Loucy (cell line): ENCODE measurements at regions not wholly inside any gene's neighbourhood (a gene's known extent, or its start where the extent isn't known, plus 50 kb on each side); places are given as distances from the start of the nearest gene placed in this dataset.

Experiments
- H2AFZ ChIP-seq: fragments of 200-600 bp; sonication (generic); 2 replicates; pipeline ENCODE4 v1.6.0; 2016; ENCODE audit warnings: antibody characterized with exemption, mild to moderate bottlenecking, low read length, moderate library complexity
- H3F3A ChIP-seq: fragments of 200-600 bp; 2 replicates; pipeline ENCODE4 v1.6.0; 2016; ENCODE audit warnings: antibody characterized with exemption, low read depth, mild to moderate bottlenecking
- H3K27me3 ChIP-seq: fragments of 200-600 bp; sonication (generic); 2 replicates; pipeline ENCODE4 v1.6.1; 2014; ENCODE audit warnings: low read length, mild to moderate bottlenecking; ENCODE audit not compliant: insufficient read depth, poor library complexity, severe bottlenecking
- H3K36me3 ChIP-seq: fragments of 200-600 bp; sonication (generic); 2 replicates; pipeline ENCODE4 v1.6.1; 2016; ENCODE audit warnings: low read length; ENCODE audit not compliant: insufficient read depth
- H3K4me1 ChIP-seq: fragments of 200-600 bp; sonication (generic); 2 replicates; pipeline ENCODE4 v1.5.1; 2014; ENCODE audit warnings: low read length, mild to moderate bottlenecking; ENCODE audit not compliant: insufficient read depth, poor library complexity, severe bottlenecking
- H3K4me2 ChIP-seq: fragments of 200-600 bp; sonication (generic); 2 replicates; pipeline ENCODE4 v1.6.0; 2014; ENCODE audit warnings: antibody characterized with exemption, low read length, low read depth, mild to moderate bottlenecking; ENCODE audit not compliant: poor library complexity, severe bottlenecking
- H3K4me3 ChIP-seq: fragments of 200-600 bp; sonication (generic); 2 replicates; pipeline ENCODE4 v1.5.1; 2014; ENCODE audit warnings: low read length, mild to moderate bottlenecking, mixed read lengths; ENCODE audit not compliant: poor library complexity, severe bottlenecking
- H3K79me2 ChIP-seq: fragments of 200-600 bp; sonication (generic); 2 replicates; pipeline ENCODE4 v1.6.1; 2014; ENCODE audit warnings: low read length; ENCODE audit not compliant: insufficient read depth
- H3K9ac ChIP-seq: fragments of 200-600 bp; sonication (generic); 2 replicates; pipeline ENCODE4 v1.6.0; 2014; ENCODE audit warnings: mild to moderate bottlenecking, low read depth, low read length, moderate library complexity; ENCODE audit not compliant: poor library complexity, severe bottlenecking
- H3K9me2 ChIP-seq: fragments of 200-600 bp; sonication (generic); replicated peaks from 2 replicates; pipeline ENCODE4 v1.6.1; 2016; ENCODE audit warnings: low read depth, low read length, mixed read lengths
- H3K9me3 ChIP-seq: fragments of 200-600 bp; sonication (generic); 2 replicates; pipeline ENCODE4 v1.6.1; 2014; ENCODE audit warnings: mild to moderate bottlenecking, antibody characterized with exemption, low read length, low read depth; ENCODE audit not compliant: insufficient read depth
- H4K20me1 ChIP-seq: fragments of 200-600 bp; sonication (generic); 2 replicates; pipeline ENCODE4 v1.6.0; 2014; ENCODE audit warnings: antibody characterized with exemption, low read length, mild to moderate bottlenecking; ENCODE audit not compliant: insufficient read depth, poor library complexity, severe bottlenecking
- CTCF ChIP-seq: fragments of 200-600 bp; sonication (generic); conservative IDR thresholded peaks from 2 replicates; pipeline ENCODE4 v1.5.1; 2014; ENCODE audit warnings: mild to moderate bottlenecking, antibody characterized with exemption, low read length
- EZH2phosphoT487 ChIP-seq: fragments of 200-600 bp; IDR thresholded peaks from 2 replicates; pipeline ENCODE4 v1.6.1; 2018; ENCODE audit warnings: antibody characterized with exemption, mild to moderate bottlenecking, moderate library complexity, borderline replicate concordance

- Histone ChIP-seq H3K79me2 (no peaks in the 10 kb centered on the region), H3K9ac (no peak overlapping the region), H3K9me2 (no peaks in the 10 kb centered on the region), H3K27me3 (no peaks in the 10 kb centered on the region), H3K4me2 (no peak overlapping the region), H3F3A (no peaks in the 10 kb centered on the region), H4K20me1 (no peaks in the 10 kb centered on the region), H3K4me1 (no peaks in the 10 kb centered on the region), H3K4me3 (no peak overlapping the region), H3K36me3 (no peaks in the 10 kb centered on the region), H2AFZ (no peak overlapping the region), H3K9me3 (no peaks in the 10 kb centered on the region; the same call in 1 of the 2 replicates)
- TF ChIP-seq CTCF: no peak
- TF ChIP-seq EZH2phosphoT487: no peak
Measured at GRCh38 chr11:21924262-21924661, 268.6 kb upstream of the ANO5 start.

- Histone ChIP-seq H3K36me3 (no peaks in the 10 kb centered on the region), H3K4me1 (no peaks in the 10 kb centered on the region), H3F3A (no peaks in the 10 kb centered on the region), H3K4me2 (no peak overlapping the region), H3K9me2 (no peaks in the 10 kb centered on the region), H3K4me3 (no peak overlapping the region), H3K79me2 (no peaks in the 10 kb centered on the region), H3K9me3 (no peaks in the 10 kb centered on the region), H3K27me3 (no peaks in the 10 kb centered on the region), H2AFZ (no peak overlapping the region), H4K20me1 (no peaks in the 10 kb centered on the region), H3K9ac (no peak overlapping the region)
- TF ChIP-seq CTCF (no peak), EZH2phosphoT487 (no peak)
Measured at GRCh38 chr11:21927628-21928027, 265.3 kb upstream of the ANO5 start.

GRCh38 chr11:21928847-21929246 is 264.0 kb upstream of the ANO5 start:
- TF ChIP-seq CTCF: no peak
- TF ChIP-seq EZH2phosphoT487: no peak
- H3K4me2 ChIP-seq: no peak overlapping the region
- no peaks in the 10 kb centered on the region for H3K9me2 ChIP-seq
- H3K9ac ChIP-seq: no peak overlapping the region
- H3K9me3 ChIP-seq: no peaks in the 10 kb centered on the region
- no peaks in the 10 kb centered on the region for H3K4me1 ChIP-seq
- no peak overlapping the region for H2AFZ ChIP-seq
- no peaks in the 10 kb centered on the region for H3F3A ChIP-seq
- H3K4me3 ChIP-seq: no peak overlapping the region
- H4K20me1 ChIP-seq: no peaks in the 10 kb centered on the region
- H3K36me3 ChIP-seq: no peaks in the 10 kb centered on the region
- no peaks in the 10 kb centered on the region for H3K79me2 ChIP-seq
- no peaks in the 10 kb centered on the region for H3K27me3 ChIP-seq
